ENCODE measurements at regions not wholly inside any gene's neighbourhood (a gene's known extent, or its start where the extent isn't known, plus 50 kb on each side); places are given as distances from the start of the nearest gene placed in this dataset.

DNA sequence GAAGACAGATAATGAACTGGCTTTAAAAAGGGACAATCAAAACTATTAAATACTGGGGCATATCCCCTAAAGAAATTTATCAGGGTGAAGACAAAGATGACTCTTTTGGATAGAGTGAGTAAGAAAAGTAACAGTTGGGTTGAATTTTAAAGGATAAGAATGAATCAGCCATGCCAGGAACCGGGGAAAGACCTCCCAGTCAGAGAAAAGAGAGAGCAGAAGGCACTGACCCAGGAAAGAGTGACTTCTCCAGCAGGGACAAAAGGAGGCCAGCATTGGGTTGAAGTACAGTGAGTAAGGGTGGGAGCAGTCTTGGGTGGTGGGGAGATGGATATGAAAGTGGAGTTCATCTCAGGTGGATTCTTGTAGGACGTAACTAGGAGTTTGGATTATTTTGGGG is 516.9 kb upstream of the JAG1 start:
- no peak for DNase-seq

DNA sequence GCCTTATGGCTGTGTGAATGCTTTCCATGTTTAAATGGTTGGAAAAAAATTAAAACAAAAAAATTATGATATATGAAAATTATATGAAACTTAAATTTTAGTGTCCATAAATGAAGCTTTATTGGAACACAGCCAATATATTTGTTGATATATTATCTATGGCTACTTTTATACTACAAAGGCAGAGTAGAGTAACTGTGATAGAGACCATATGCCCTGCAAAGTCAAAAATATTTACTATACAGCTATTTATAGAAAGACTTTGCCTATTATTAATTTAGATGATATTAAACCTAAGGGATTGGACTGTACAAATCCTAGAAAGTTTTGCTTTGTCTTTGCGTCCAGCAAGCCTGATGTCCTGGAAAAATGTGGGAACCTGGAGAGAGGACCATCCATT is 518.3 kb upstream of the JAG1 start:
- no peak for DNase-seq

GRCh38 chr20:11193241-11193640 is 519.4 kb upstream of the JAG1 start:
- no peak for DNase-seq

DNA sequence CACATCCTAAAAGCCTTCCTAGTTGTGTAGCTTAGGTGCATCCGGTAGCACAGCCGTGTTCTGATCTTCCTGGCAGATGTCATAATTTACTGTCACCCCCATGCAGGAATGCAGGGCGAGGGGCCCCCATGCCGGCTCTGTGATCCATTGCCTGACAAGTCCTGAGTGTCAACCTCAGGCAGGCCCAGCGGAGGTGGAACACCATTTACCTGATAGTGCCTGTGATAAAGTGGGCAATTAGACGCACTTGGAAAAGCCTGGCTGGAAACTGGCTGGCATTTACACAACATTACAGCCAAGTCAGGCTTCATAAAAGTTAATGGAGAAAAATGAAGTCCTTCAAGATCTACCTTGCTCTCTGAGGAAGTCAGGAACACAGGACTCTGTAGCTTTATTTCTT is 521.4 kb upstream of the JAG1 start:
- no peak for DNase-seq

GRCh38 chr20:11195899-11196558 is 522.2 kb upstream of the JAG1 start:
- no peak for DNase-seq

DNA sequence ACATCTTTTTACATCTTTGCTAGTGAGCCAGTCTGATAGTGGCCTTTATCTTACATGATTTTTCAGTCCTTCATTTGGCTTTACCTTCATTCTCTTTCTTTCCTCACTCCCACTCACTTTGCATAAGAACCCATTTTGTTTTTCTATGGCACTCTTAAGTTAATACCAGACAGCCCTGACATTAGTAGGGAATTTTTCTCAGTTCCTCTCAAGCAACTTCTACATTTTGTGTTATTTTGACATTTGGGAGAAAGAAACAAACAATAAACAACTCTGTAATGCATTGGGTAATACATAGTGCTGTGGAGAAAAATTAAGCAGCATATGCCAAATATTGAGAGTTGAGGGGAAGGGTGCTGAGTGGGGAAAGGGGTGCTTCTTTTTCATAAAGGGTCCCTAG is 524.1 kb upstream of the JAG1 start:
- DNase-seq = no peak

DNA sequence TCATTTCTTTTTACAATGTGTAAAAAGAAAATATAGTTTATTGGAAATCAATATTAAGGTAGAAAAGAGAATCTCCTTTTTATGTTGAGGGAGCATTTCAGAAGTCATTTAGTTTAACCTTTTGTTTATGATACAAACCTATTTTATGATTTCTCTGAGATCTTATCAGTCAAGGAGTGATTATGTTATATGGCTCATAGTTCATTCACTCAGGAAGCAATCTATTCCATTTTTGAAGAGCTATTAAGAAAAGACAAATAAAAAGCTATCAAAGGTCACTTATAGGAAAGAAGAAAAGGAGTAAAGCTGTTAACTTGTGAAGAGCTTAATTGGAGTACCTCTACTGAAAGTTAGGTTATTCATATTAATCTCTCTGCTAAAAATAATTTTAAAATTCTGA is 526.6 kb upstream of the JAG1 start:
- peak; percentile 50 for DNase-seq

GRCh38 chr20:11204926-11205768 is 531.3 kb upstream of the JAG1 start:
- peak; percentile 38 for DNase-seq

DNA sequence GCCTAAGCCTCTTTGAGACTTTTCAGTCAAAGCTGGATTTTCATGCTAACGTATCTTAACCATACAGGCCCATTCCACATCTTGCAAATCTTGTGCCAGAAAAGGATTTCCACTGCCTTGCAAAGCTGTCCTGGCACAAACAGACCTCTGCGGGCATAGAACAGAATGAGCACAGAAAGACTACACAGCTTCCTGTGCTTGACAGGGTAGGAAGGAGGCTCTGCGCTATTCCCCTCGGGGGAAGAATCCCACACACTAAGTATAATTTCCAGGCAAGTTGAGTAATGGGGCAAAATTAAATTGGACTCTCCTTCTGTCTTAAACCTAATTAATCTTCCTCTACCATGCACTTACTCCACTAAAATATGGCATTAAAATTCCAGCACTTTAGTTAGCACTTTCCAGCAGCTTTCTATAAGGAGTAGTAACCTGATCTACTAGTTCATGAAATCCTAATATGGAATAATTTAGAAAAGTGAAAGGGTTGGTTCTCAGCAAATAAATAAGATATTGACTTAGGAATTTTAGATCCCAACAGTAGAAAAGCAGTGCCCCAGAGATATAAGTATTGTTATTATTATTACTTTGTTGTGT is 532.1 kb upstream of the JAG1 start:
- no peak for DNase-seq

GRCh38 chr20:11207749-11208502 is 534.1 kb upstream of the JAG1 start:
- no peak for DNase-seq

GRCh38 chr20:11210611-11211010 is 536.8 kb upstream of the JAG1 start:
- no peak for DNase-seq

- no peak for DNase-seq
Measured at GRCh38 chr20:11212272-11212671, 538.5 kb upstream of the JAG1 start.

DNA sequence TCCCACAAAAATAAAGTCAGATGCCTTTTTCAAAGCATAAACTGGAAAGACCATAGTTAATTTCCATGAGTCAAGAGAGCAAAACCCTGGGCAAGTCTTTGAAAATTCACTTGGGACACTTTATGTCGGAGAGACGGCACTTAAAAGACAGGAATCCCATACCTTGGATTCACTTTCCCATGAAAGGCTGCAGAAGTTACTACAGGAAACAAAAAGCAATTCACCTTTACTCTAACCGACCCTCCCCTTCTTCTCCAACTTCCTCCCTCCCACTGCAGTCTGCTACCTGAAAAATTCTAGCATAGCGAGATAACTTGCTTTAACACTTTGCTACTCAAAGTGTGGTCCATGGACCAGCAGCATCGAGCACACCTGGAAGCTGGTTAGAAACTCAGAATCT is 539.1 kb upstream of the JAG1 start:
- no peak for DNase-seq

DNA sequence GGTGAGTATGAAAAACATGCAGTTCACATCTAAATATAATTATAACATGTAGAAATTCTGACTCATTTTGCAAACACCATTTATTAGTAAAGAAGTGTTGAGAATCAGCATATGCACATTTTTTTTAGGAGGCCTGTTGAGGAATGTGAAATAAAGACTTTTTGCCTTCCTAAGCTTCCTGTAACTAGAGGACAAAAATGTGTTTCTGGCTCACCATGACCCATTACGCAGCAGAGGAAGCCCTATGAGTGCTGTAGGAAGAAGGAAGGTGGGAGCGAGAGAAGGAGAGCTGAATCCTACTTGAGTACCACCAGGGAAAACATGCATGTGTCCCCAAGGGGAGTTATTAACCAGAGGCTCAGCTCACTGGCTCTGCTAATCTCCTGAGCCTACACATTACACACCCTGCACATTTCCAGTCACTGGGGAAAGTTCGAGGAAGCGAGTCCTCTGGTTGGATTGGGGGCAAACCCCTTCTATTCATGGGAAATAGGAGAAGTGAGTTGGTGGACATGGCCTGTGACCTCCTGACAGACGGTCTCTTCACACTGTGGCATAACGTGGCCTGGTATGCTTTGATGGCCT is 540.5 kb upstream of the JAG1 start:
- DNase-seq = no peak

GRCh38 chr20:11216451-11217314 is 542.9 kb upstream of the JAG1 start:
- no peak for DNase-seq

GRCh38 chr20:11217326-11218172 is 543.8 kb upstream of the JAG1 start:
- no peak for DNase-seq

GRCh38 chr20:11218173-11218680 is 544.4 kb upstream of the JAG1 start:
- DNase-seq = no peak

DNA sequence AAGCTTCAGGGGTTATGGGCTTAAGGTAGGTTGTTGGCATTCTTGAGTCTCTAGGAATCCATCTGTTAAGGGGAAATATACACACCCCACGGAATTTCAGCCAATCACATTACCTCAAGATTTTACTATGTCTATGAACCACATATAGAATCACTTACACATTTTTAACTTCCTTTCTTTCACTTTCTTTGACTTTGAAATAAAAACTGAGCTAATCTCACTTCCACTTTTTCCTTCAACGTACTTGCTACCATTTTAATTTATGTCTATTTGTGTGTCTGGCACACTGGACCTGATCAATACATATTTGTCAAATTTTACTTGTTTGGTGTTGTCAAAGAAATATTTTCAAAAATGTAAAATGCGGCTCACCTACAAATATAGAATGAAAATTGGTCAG is 545.4 kb upstream of the JAG1 start:
- DNase-seq = no peak

- DNase-seq = no peak
Measured at GRCh38 chr20:11221046-11221445, 547.2 kb upstream of the JAG1 start.

GRCh38 chr20:11222243-11222642 is 548.4 kb upstream of the JAG1 start:
- no peak for DNase-seq

DNA sequence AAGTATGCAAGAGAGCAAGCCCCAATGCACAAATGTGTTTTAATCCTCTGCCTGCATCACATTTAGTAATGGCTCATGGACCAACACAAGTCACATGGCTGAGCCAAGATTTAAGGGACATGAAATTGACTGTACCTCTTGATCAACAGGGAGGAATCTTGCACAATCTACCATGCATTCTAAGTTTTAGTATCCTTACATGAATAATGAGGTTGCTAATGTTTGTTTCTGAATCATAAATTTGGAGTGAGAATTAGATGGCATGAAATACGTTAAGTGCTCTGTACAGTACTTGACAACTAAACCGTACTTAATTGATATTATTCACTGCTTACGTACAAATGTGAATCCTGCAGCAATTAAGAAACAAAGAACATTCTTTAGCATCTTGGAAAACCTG is 553.8 kb upstream of the JAG1 start:
- no peak for DNase-seq

Measured in NCI-H1105 (cell line).